ENCODE measurements at regions not wholly inside any gene's neighbourhood (a gene's known extent, or its start where the extent isn't known, plus 50 kb on each side); places are given as distances from the start of the nearest gene placed in this dataset.

DNA sequence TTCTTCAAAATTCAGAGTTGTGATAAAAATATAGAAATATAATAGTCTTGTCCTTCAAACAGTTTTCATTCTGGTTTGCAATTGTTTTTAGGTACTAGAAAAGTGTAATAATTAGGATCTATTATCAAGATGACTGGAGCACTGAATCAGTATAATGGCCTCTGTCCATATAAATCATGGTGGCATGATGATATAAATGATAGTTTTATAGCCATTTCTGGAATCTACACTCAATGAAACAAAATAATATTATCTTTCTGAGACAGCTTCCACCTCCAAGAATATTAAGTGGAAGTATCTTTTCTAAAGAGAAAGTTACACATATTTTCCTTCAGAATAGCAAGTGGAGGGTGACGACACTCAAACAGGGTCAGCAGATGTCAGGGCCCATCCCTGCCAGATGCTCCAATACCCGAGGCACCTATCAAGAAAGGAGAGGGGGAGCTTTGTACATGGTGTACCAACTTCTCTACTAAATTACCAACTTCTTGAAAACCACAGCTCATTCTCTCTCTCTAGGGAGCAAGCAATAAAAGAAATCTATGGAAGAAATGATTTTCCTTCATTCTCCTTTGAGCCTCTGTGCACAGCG is 882.7 kb upstream of the CHAC2 start:
- in situ Hi-C loops (cut with MboI): no loop called here
- FAIRE-seq: no peak
- H3K36me3 ChIP-seq (ENCODE audit: control insufficient read depth in 2 of 2, insufficient read depth in 2 of 2, low read length in 1 of 2): no peaks in the 10 kb centered on the region

More for the DNA sequence above, 882.7 kb upstream of the CHAC2 start:
- Histone ChIP-seq H2AFZ (ENCODE audit: control insufficient read depth, low read depth, low read length) (no peak overlapping the region), H3K79me2 (ENCODE audit: control insufficient read depth, insufficient read depth, low read length) (no peaks in the 10 kb centered on the region), H4K20me1 (ENCODE audit: control insufficient read depth, insufficient read depth) (no peaks in the 10 kb centered on the region), H3K27ac (ENCODE audit: control insufficient read depth, insufficient read depth) (no peak overlapping the region), H3K4me1 (ENCODE audit: control insufficient read depth, insufficient read depth, low read length) (no peaks in the 10 kb centered on the region), H3K9ac (ENCODE audit: control insufficient read depth, insufficient read depth, low read length) (no peak overlapping the region), H3K4me2 (ENCODE audit: control insufficient read depth, insufficient read depth) (no peak overlapping the region), H3K27me3 (replicated peaks in 1 of 2; ENCODE audit: control insufficient read depth in 2 of 2, insufficient read depth in 2 of 2, low read length in 1 of 2) (no peaks in the 10 kb centered on the region), H3K9me3 (replicated peaks; ENCODE audit: control insufficient read depth, insufficient read depth, low read length) (no peaks in the 10 kb centered on the region), H3K4me3 (no peak overlapping the region)
- RAD21 ChIA-PET (ENCODE audit: unreplicated experiment): no interaction called here
- SMC1A ChIA-PET (ENCODE audit: uncharacterized antibody, unreplicated experiment): no interaction called here
- TF ChIP-seq FOS (IDR thresholded peaks at IDR 0.05; ENCODE audit: borderline replicate concordance, extremely low read depth, insufficient read length) (no peak), HCFC1 (IDR thresholded peaks at IDR 0.05; ENCODE audit: low read length) (no peak), IRF3 (IDR thresholded peaks at IDR 0.05) (no peak), SP1 (IDR thresholded peaks at IDR 0.05; ENCODE audit: low read depth, low read length) (no peak), SREBF2 (IDR thresholded peaks at IDR 0.05; ENCODE audit: low read length) (no peak), SMAD1 (IDR thresholded peaks at IDR 0.05; ENCODE audit: low read depth, partially characterized antibody) (no peak), BCL11A (IDR thresholded peaks at IDR 0.05; ENCODE audit: low read depth, low read length) (no peak), JUNB (IDR thresholded peaks at IDR 0.05) (no peak), EGR1 (IDR thresholded peaks at IDR 0.05; ENCODE audit: borderline replicate concordance in 1 of 2, low read depth in 2 of 2, low read length in 2 of 2) (no peak)
- TF ChIP-seq, protein P1, sequence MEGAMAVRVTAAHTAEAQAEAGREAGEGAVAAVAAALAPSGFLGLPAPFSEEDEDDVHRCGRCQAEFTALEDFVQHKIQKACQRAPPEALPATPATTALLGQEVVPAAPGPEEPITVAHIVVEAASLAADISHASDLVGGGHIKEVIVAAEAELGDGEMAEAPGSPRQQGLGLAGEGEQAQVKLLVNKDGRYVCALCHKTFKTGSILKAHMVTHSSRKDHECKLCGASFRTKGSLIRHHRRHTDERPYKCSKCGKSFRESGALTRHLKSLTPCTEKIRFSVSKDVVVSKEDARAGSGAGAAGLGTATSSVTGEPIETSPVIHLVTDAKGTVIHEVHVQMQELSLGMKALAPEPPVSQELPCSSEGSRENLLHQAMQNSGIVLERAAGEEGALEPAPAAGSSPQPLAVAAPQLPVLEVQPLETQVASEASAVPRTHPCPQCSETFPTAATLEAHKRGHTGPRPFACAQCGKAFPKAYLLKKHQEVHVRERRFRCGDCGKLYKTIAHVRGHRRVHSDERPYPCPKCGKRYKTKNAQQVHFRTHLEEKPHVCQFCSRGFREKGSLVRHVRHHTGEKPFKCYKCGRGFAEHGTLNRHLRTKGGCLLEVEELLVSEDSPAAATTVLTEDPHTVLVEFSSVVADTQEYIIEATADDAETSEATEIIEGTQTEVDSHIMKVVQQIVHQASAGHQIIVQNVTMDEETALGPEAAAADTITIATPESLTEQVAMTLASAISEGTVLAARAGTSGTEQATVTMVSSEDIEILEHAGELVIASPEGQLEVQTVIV (IDR thresholded peaks at IDR 0.05; ENCODE audit: borderline replicate concordance, partially characterized antibody): no peak
- TF ChIP-seq, protein P2, sequence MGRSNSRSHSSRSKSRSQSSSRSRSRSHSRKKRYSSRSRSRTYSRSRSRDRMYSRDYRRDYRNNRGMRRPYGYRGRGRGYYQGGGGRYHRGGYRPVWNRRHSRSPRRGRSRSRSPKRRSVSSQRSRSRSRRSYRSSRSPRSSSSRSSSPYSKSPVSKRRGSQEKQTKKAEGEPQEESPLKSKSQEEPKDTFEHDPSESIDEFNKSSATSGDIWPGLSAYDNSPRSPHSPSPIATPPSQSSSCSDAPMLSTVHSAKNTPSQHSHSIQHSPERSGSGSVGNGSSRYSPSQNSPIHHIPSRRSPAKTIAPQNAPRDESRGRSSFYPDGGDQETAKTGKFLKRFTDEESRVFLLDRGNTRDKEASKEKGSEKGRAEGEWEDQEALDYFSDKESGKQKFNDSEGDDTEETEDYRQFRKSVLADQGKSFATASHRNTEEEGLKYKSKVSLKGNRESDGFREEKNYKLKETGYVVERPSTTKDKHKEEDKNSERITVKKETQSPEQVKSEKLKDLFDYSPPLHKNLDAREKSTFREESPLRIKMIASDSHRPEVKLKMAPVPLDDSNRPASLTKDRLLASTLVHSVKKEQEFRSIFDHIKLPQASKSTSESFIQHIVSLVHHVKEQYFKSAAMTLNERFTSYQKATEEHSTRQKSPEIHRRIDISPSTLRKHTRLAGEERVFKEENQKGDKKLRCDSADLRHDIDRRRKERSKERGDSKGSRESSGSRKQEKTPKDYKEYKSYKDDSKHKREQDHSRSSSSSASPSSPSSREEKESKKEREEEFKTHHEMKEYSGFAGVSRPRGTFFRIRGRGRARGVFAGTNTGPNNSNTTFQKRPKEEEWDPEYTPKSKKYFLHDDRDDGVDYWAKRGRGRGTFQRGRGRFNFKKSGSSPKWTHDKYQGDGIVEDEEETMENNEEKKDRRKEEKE (IDR thresholded peaks at IDR 0.05): no peak
- TF ChIP-seq, protein P3, sequence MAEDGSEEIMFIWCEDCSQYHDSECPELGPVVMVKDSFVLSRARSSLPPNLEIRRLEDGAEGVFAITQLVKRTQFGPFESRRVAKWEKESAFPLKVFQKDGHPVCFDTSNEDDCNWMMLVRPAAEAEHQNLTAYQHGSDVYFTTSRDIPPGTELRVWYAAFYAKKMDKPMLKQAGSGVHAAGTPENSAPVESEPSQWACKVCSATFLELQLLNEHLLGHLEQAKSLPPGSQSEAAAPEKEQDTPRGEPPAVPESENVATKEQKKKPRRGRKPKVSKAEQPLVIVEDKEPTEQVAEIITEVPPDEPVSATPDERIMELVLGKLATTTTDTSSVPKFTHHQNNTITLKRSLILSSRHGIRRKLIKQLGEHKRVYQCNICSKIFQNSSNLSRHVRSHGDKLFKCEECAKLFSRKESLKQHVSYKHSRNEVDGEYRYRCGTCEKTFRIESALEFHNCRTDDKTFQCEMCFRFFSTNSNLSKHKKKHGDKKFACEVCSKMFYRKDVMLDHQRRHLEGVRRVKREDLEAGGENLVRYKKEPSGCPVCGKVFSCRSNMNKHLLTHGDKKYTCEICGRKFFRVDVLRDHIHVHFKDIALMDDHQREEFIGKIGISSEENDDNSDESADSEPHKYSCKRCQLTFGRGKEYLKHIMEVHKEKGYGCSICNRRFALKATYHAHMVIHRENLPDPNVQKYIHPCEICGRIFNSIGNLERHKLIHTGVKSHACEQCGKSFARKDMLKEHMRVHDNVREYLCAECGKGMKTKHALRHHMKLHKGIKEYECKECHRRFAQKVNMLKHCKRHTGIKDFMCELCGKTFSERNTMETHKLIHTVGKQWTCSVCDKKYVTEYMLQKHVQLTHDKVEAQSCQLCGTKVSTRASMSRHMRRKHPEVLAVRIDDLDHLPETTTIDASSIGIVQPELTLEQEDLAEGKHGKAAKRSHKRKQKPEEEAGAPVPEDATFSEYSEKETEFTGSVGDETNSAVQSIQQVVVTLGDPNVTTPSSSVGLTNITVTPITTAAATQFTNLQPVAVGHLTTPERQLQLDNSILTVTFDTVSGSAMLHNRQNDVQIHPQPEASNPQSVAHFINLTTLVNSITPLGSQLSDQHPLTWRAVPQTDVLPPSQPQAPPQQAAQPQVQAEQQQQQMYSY (CRISPR knock-in tag; IDR thresholded peaks at IDR 0.05): no peak
- intact Hi-C loops (cut with micrococcal nuclease; ENCODE audit: unreplicated experiment): no loop called here
- POLR2A ChIA-PET: no interaction called here
- no TSS peak for BruUV-seq (replicated peaks)
- DNase-seq (ENCODE audit: low read depth, low spot score): no peak
- WGBS (ENCODE audit: insufficient coverage, insufficient replicate concordance, low lambda C conversion rate, missing lambda C conversion rate): 8% methylated on average over 3 of the region's 3 CpGs
- no peak for ATAC-seq
- CTCF ChIA-PET: no interaction called here
